ACHN (cell line): ENCODE measurements at regions not wholly inside any gene's neighbourhood (a gene's known extent, or its start where the extent isn't known, plus 50 kb on each side); places are given as distances from the start of the nearest gene placed in this dataset.
"Not testable (repeated sequence)": the region's sequence is repeated elsewhere in the genome, so short reads cannot be mapped to it uniquely, and the experiment has no call there.

ENCODE experiments used
- DNase-seq: peaks from one replicate; pipeline ENCODE4 v3.0.0-alpha.2; 2015
- in situ Hi-C: cut with HindIII; loops from 2 replicates; pipeline ENCODE4 v1.10.0; 2017; ENCODE audit warnings: low sequenced_read_pairs, low pct_ligation_motif_present, low pct_unique_long_range_greater_than_20kb

DNA sequence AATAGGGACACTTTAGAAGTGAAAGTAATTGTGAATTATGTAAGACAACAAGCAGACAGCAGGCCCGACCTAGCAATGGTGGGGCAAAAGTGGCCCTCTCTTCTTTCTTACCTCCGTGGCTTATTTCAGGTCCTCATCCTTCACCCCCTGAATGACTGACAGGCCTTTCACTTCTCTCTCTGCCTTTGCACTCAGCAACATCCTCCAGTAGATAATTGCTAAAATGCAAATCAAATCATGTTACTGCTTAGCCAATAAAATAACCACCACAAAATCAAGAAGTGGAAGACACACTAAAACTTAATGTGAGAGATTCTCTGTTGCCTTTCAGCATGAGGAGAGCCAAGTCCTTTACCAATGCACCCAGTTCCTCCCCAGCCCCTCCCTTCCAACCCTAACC lies 274.6 kb upstream of the ZNF32 start:
- in situ Hi-C loops, result no loop called here
- no peak for DNase-seq

- no peak for DNase-seq
- in situ Hi-C loops, result no loop called here
Observed at GRCh38 chr10:43922335-43923280, 273.9 kb upstream of the ZNF32 start.

DNA sequence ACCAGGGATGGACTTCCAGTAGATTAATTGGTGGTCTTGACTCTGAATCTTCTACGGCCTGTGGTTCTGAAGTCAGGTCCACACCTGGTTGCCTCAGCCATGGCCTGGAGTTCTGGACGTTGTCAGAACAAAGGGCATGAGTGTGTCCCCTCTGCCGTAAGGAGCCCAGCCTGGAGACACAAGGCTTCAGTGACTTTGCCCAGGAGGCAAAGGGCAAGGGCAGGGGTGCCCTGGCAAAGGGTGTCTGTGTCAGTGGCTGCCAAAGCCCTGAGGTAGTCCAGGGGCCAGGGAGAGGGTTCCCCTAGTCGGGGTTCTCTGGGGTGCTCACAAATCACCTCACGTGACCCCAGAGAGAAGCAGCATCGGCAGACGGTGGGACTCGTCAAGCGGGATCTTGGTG lies 273.2 kb upstream of the ZNF32 start:
- in situ Hi-C loops, result no loop called here
- DNase-seq, result no peak

DNA sequence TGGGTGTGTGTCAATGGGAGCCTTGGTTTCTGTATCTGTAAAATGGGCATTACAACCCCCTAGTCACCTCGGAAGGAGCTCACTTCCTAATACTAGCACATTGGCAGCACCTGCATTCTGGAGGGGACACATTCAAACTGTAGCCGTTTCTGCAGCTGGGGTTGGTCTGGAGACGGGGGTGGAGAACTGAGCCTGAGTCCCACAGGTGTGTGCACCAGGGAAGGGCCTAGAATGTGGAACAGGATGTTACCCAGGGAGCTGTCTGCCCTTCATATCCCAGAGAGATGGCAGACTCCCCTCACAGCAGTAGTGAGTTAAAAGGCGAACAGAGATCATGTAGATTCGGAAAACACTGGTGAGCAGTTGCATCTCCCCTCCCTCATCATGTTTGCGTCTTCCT lies 272.8 kb upstream of the ZNF32 start:
- DNase-seq, result no peak
- in situ Hi-C loops, result no loop called here

- in situ Hi-C loops, result not testable (repeated sequence)
Observed at GRCh38 chr10:43920236-43920758, 271.6 kb upstream of the ZNF32 start.

DNA sequence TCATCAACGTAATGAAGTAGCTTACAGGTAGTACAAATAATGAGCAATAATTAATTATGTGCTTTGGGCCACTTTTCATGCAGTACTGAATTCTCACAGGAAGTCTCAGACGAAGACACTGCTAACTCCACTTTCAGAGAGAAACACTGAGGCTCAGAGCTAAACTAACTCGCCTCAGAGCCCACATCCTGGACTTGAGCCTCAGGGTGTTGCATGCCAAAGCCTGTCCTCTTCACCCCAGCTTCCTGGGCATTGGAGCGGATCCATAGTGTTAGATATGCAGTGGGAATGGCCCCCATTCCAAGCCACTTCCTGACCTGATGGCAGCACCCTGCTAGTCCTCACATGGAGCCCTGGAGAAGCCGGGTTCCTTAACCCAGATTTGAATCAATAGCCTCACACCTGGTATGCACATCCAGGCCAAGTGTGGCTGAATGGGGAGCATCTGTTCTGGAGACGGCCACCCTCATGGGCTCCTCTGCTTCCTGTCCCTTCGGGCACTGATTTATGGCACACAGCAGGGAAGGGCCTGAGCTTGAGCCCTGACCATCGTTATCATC lies 265.1 kb upstream of the ZNF32 start:
- DNase-seq, result no peak
- in situ Hi-C loops, result no loop called here

More at GRCh38 chr10:43920236-43920758, 271.6 kb upstream of the ZNF32 start:
- DNase-seq, result not testable (repeated sequence)

DNA sequence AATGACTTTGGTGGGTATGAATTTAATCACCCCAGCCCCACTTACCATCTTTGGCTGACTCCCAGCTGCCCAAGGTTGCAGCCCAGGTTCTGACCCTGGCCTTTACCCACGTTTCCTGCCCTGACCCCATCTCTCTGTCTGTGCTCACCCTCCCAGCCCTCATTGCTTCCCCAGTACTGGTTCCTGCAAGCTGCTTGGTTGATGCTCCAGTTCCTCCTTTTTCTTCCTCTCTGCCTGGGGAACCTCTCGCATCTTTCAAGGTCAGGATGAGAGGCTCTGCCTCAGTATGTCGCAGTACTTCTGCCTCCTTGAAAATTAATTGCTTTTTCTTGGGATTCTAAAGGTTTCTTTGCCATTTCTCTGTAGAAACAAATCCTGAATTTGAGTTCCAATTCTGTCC lies 263.8 kb upstream of the ZNF32 start:
- in situ Hi-C loops, result no loop called here
- no peak for DNase-seq

GRCh38 chr10:43906490-43906889 lies 257.8 kb upstream of the ZNF32 start:
- in situ Hi-C loops, result no loop called here
- no peak for DNase-seq

- no peak for DNase-seq
- in situ Hi-C loops, result no loop called here
Observed at GRCh38 chr10:43905512-43906236, 257.0 kb upstream of the ZNF32 start.

- no peak for DNase-seq
- in situ Hi-C loops, result no loop called here
Observed at GRCh38 chr10:43904844-43905243, 256.2 kb upstream of the ZNF32 start.

- in situ Hi-C loops, result no loop called here
- no peak for DNase-seq
Observed at GRCh38 chr10:43904301-43904700, 255.6 kb upstream of the ZNF32 start.

GRCh38 chr10:43903451-43903850 lies 254.8 kb upstream of the ZNF32 start:
- no peak for DNase-seq
- in situ Hi-C loops, result no loop called here

DNA sequence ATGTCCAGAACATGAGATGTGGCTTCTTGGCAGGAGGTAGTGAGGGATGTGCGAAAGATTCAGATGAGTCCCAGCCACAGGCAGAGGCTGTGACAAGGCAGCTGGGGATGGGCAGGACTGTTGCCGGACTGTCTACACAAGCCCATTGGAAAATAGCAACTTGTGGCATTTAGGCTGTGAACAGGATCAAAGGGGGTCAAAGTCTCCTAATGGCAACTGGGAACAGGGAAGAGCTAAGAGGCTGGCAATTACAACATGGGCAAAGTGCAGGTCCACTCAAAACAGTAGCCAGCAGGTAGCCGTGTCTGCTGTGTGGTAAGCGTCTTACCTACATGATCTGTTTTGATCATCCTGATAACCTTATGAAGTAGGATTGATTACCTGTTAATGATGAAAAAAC lies 254.2 kb upstream of the ZNF32 start:
- in situ Hi-C loops, result no loop called here
- DNase-seq, result no peak

- DNase-seq, result no peak
- in situ Hi-C loops, result no loop called here
Observed at GRCh38 chr10:43901744-43902504, 253.2 kb upstream of the ZNF32 start.

DNA sequence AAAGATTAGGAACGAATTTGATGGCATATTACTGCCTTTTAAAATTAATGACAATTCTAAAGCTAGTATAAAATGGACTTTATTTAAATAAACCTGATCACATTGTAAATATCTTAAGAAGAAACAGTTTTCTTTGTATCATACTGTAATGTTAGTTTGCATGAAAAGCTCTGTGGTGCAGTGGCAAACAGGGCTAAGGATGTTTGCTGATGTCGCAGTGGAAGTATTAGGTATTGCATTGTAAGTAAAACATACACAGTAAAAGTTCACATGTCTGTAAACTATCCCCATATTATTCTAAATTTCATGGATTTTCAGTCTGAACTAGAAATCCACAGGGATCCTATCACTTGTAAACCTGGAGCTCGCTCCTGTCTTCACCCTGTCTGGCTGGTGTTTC lies 252.6 kb upstream of the ZNF32 start:
- in situ Hi-C loops, result no loop called here
- DNase-seq, result no peak

GRCh38 chr10:43900571-43900970 lies 251.9 kb upstream of the ZNF32 start:
- DNase-seq, result no peak
- in situ Hi-C loops, result no loop called here

DNA sequence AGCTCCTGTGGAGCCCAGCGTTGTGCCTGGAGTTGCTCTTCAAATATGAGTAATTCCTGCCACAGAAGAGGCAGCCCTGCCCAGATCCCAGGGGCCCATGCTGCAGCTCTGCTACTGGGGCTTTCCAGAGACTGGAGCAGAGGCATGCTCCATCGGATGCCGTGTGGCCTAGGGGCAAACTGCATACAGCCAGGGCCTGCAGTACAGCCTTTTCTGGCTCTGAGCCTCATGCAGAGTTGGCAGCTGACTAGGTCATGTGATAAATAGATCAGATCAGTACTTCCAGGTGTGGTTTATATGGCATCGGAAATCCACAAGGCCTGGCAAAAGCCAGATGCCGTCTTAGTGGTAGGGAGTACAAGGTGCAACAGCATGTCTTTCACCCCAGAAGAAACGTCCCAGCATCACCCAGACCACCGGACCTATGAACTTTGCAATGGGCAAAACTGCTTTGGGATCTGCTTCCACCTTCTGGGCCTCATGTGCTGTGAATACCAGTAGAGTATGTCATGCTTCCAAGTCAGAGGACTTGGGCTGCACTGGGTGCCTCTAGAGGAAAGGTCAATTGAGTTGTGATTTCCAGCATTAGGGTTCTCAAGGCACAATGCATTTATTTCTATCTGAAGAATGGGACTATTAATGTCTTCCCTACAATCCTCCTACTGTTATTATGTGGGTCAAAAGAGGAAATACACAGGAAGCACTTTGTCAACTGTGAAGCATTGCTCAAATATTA lies 250.7 kb upstream of the ZNF32 start:
- in situ Hi-C loops, result no loop called here
- DNase-seq, result no peak

- in situ Hi-C loops, result no loop called here
- DNase-seq, result no peak
Observed at GRCh38 chr10:43898592-43898991, 249.9 kb upstream of the ZNF32 start.
